GM21723 (cell line): ENCODE measurements at regions not wholly inside any gene's neighbourhood (a gene's known extent, or its start where the extent isn't known, plus 50 kb on each side); places are given as distances from the start of the nearest gene placed in this dataset.

Experiments
- ATAC-seq: cut with Tn5 transposase; IDR thresholded peaks from one replicate; pipeline ENCODE4 v1.9.1; 2021; ENCODE audit warnings: mild to moderate bottlenecking, moderate library complexity; ENCODE audit not compliant: unreplicated experiment

DNA sequence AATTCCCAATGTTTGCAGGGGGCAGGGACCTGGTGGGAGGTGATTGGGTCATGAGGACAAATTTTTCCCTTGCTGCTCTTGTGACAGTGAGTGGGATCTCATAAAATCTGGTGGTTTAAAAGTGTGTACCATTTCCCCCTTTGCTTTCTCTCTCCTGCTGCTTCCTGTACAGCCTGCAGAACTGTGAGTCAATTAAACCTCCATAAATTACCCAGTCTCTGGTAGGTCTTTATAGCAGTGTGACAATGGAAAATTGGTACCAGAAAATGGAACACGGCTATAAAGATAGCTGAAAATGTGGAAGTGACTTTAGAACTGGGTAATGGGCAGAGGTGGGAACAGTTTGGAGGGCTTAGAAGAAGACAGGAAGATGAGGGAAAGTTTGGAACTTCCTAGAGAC is 108.7 kb upstream of the NPFFR2 start:
- ATAC-seq = no peak

DNA sequence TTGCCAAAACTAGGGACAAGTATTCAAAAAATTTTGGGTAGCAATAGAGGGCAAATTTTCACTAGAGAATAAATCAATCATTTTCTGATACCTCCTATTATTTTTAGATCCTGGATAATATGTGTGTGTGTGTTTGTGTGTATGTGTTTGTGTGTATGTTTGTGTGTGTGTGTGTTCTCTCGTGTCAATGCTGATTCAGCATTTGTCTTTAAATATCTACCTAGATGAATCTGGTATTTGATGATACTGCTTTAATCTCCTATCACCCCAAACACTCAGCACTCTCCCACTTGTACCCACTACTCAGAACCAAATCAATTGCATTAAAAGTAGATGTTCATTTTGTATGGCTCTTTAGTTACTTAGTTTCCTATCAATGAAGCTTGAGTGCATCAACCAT is 101.3 kb upstream of the NPFFR2 start:
- ATAC-seq = no peak

DNA sequence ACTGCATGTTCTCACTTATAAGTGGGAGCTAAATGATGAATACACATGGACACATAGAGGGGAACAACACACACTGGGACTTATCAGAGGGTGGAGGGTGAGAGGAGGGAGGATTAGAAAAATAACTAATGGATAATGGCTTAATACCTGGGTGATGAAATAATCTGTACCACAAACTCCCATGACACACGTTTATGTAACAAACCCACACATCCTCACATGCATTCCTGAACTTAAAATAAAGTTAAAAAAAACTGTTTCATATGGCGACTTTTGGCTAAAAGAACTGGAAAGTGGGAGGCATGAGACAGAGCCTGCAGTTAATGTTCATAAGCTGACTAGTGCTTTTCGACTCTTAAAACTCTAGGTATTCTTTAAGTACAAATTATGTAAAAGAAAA is 98.9 kb upstream of the NPFFR2 start:
- no peak for ATAC-seq

DNA sequence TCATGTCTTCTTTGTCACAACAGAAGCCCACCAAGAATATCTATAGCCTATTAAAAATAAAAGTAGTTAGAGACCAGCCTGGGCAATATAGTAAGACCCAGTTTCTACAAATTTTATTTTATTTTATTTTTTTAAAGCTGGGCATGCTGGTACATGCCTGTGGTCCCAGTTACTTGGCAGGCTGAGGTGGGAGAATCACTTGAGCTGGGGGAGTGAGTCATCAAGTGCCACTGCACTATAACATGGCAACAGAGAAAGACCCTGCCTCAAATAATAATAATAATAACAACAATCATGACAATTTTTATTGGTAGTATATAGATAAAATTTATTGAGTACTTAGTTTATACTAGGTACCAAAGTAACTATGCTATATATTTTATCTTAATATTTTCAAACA is 93.0 kb upstream of the NPFFR2 start:
- no peak for ATAC-seq

DNA sequence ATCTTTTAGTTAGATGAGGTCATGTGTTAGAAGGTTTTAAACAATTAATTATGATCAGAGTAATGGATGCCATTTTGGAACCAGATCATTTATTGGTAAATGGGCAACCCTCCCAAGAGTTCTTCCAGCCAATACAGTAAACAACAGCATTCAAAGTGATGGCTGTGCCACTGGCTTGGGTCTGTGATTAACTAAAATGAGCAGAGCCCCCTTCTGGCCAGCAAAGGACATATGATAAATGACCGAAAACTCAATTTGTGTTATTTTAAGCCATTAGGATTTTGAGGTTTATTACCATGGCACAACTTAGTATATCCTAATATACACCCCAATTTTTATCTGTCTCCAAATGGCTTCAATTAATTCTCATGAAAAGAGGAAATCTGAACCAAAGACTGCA is 90.8 kb upstream of the NPFFR2 start:
- ATAC-seq = no peak

DNA sequence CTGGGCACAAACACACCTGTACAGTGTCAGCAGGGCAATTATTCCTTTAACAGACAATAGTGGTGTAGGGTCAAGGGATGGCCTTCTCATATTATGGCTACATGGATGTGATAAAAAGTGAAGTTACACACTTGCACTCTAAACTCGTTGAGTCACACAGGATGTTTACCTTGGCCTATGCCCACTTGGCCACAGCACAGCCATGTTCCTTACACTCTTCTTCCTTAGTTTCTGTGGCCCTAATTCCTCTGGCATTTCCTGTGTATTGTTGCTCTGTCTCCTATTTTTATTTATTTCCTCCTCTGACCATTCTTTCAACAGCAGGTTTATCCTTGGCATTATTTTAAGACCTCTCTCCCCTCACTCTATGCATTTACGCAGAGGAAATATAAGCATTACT is 86.8 kb upstream of the NPFFR2 start:
- no peak for ATAC-seq

DNA sequence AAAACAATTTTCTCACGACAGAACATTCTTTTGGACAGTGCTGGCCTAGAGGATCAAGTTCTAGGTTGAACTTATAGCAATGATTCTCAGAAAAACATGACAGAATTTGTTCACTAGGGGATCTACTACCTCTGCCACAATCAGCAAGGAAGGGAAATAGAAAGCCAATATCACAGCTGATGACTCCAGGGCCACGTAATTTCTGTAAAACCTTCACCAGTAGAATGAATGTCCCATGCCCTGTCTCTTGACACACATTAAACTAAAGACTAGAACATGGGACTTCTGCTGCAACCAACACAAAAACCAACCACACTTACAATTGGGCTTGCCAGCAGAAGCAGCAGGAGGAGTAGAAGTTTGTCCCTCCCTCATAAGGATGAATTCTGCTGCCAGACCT is 86.0 kb upstream of the NPFFR2 start:
- ATAC-seq = no peak

DNA sequence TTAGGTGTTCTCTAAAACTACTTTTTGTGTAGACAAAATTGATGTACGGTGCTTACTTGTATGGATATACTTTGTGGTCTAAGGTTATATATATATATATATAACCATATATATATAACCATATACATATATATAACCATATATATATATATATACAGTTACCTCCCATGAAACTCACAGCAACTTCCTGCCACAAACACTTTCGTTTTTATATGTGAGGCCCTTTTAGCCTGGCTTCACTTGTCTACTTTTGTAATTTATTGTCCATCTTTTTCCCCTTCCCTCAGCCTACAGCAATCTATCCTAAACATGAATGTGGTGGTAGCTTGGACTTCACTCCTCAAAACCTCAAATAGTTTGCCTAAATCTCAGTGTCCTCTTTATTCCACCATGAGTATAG is 72.8 kb upstream of the NPFFR2 start:
- no peak for ATAC-seq

DNA sequence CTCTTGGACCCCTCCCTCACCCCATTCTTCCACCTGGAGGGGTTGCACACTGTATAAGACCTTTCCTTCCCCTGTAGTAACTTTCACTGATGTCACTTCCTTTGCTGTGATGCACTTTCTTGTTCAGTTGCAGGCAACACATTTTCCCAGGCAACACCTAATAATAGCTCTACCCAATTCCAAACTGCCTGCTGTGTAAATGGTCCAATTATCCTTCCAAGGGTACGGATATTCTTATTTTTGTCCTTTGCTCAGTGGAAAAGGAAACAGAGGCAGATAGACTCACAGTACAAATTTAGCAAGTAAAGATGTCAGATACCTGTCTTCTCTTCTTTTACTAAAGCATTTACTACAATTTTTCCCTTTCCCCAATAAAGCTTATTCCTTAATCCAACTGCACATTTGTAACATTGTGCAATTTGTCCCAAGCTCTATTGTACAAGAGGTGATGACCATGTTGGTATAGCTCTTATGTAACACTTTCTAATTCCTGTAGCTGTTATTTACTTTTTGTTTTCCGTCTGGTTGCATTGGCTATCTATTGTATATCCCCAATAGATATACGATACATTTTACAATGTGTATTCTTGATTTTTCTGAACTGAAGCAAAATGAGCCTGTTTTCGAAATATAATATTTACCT is 69.1 kb upstream of the NPFFR2 start:
- ATAC-seq = no peak

DNA sequence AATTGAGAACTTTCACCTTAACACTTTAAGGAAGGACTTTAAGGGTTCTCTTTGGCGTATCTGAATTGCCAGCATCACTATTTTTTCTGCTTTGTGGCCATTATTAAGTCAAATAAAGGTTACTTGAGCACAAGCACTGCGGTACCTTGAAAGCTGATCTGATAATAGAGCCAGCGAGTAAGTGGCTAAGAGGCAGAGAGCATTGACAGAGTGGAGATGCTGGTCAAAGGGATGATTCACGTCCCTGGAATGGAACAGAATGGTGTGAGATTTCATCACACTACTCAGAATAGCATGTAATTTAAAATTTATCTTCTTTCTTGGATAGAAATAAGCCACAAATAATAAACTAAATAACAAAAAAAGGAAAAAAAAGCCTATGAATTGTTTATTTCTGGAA is 57.1 kb upstream of the NPFFR2 start:
- ATAC-seq = no peak

DNA sequence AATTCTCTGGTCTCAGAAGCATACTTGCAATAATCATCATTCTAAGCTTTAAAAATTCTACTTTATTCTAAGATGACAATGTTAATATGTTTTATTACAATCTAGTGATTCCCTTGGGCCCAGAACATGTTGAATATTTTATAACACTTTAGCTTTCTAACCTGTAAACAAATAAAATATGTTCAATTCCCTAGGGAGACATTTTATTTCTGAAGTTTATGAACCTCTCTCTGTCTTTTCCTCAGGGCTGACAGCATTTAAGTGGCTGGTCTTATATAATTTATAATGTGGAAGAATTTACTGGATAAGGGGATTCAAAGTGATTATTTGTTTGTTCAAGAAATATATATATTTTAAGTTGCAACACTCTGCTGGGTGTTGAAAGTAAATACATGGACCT is 55.3 kb upstream of the NPFFR2 start:
- ATAC-seq = no peak

DNA sequence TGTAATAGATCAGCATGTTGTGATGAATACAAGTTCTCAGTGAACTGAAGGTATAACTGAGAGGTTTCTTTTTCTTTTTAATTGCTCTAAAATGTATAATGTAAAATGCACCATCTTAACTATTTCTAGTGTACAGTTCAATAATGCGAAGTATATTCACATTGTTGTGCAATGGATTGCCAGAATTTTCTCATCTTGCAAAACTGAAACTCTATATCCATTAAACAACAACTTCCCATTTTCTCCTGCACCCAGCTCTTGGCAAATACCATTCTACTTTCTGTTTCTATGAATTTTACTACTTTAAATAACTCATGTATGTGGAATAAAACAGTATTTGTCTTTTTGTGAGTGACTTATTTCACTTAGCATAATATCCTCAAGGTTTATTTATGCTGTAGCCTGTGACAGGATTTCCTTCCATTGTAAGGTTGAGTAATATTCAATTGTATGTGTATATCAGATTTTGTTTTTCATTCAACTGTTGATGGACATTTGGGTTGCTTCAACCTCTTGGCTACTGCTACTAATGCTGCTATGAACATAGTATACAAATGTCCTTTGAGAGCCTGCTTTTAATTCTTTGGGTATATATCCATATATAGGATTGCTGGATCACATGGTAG is 53.5 kb upstream of the NPFFR2 start:
- no peak for ATAC-seq

DNA sequence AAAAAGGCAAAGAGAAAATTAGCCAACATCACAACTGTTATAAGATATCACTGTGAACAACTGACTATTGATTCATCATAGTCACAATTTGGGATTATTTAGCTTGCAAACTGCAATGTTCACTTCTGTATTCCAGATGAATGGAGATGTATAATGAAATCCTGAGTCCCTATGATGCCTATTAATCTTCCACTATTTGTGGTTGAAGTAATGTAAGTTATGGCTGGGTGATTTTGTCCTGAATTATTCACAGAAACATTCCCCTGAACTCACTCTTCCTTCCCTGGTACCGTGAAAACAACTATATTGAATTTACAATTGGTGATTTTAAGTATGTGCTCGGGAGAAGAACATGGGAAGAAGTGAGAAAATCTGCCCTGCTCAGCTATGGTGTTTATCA is 50.8 kb upstream of the NPFFR2 start:
- ATAC-seq = no peak
